HUES64 (cell line): ENCODE measurements at regions not wholly inside any gene's neighbourhood (a gene's known extent, or its start where the extent isn't known, plus 50 kb on each side); places are given as distances from the start of the nearest gene placed in this dataset.

ENCODE experiments used
- H3K27ac ChIP-seq: 2 replicates; pipeline ENCODE4 v1.7.0; 2013; ENCODE audit warnings: low read depth, low read length, inconsistent platforms
- H3K27me3 ChIP-seq: 2 replicates; pipeline ENCODE4 v1.6.1; 2013; ENCODE audit warnings: mild to moderate bottlenecking, low read length; ENCODE audit not compliant: insufficient read depth
- H3K36me3 ChIP-seq: 2 replicates; pipeline ENCODE4 v1.6.1; 2013; ENCODE audit warnings: mild to moderate bottlenecking, low read length; ENCODE audit not compliant: insufficient read depth
- H3K4me1 ChIP-seq: 2 replicates; pipeline ENCODE4 v1.6.1; 2013; ENCODE audit warnings: mild to moderate bottlenecking, low read length, moderate library complexity; ENCODE audit not compliant: insufficient read depth
- H3K4me3 ChIP-seq: 2 replicates; pipeline ENCODE4 v1.5.1; 2013; ENCODE audit warnings: mild to moderate bottlenecking, low read length, moderate library complexity
- H3K9ac ChIP-seq: 2 replicates; pipeline ENCODE4 v1.6.1; 2013; ENCODE audit warnings: mild to moderate bottlenecking, low read depth, low read length
- H3K9me3 ChIP-seq: 2 replicates; pipeline ENCODE4 v1.6.1; 2013; ENCODE audit warnings: low read depth, low read length; ENCODE audit not compliant: insufficient read depth
- WGBS: fragments of 150-250, 120-280 bp; methylation state at CpG from one replicate; pipeline ENCODE4 v1.1.7; 2013; ENCODE audit warnings: missing lambda C conversion rate; 5-methylcytosine and 5-hydroxymethylcytosine counted together

DNA sequence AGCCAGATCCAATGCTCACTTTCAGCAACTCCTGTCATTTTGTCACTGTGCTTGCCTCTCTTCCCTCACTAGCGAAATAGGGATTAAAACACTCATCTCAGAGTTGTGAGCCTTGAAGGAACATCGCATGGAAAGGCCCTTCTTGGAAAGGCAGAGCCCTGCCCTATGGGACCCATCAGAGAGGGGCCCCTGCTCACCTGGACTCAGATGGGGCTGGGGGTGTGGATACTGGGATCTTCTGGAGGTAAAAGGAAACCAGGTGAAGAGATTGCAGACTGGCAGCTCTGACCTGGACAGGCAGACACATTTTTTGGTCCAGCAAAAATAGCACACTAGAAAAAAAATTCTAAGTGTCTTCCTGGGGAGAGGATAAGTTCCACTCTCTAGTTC, 54.2 kb upstream of the EPS8L3 start:
- H3K9me3 ChIP-seq = peaks cover 6% of the 10 kb centered on the region
- H3K4me3 ChIP-seq = no peak overlapping the region
- H3K9ac ChIP-seq = no peak overlapping the region
- H3K36me3 ChIP-seq = no peaks in the 10 kb centered on the region
- H3K27me3 ChIP-seq = no peaks in the 10 kb centered on the region
- WGBS = 93% methylated on average over 2 of the region's 2 CpGs
- no peak overlapping the region for H3K27ac ChIP-seq
- H3K4me1 ChIP-seq = no peaks in the 10 kb centered on the region

DNA sequence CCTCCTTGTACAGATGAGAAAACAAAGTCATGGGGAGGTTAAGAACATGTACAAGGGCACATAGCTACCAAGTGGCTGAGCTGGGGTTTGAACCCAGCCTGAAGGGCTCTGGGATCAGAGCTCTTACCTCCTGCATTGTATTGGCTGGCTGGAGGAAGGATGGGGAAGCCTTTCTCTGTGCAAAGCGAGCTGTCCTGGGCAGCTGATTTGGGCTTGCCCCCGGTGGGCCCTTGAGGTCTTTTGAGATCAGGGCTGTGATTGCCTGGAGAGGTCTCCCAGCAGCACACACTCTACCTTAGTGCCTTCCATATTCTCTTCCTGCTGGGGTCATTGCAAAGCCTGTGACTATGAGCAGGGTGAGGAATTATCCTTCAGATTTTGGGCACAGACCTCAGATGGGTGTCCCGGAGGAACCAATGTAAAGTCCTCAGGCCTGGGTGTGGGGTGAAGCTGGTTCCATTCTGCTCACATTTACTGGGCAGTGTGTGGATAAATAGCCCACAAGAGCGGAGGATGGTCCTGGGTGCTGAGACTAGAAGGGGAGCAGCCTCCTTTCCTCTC, 53.3 kb upstream of the EPS8L3 start:
- Histone ChIP-seq H3K27ac (no peak overlapping the region), H3K9ac (no peak overlapping the region), H3K4me3 (no peak overlapping the region), H3K36me3 (no peaks in the 10 kb centered on the region), H3K27me3 (no peaks in the 10 kb centered on the region), H3K9me3 (peaks cover 6% of the 10 kb centered on the region), H3K4me1 (no peaks in the 10 kb centered on the region)
- WGBS = 85% methylated on average over 4 of the region's 4 CpGs

DNA sequence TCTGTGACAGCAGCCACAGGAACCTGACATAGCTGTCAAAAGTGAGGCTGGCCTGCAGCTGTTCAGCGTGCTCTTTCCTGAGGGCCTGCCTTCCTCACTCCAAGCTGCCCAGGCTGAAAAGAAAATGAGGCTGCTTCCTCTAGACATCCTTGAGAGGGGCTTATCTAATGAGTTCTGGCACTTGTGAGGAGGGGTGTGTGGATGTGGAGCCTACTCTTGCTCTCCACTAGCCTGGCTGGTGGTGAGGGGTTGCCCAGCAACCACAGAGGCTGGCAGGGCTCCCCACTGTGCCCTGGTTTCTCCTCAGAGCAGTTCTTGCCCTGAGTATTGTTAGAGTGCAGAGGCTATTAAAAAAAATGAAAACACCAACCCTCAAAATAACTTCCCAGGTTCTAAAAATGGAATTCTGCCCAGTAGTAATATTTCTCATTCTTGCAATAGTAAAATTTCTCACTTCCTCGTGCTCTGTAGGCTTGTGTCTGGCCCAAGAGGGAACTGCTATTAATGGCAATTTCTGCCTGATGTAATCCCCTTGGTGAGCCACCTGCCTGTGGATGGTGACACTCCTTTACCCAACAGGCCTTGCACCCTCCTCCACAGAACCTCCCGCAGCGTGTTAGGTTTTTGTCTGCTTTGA, 52.6 kb upstream of the EPS8L3 start:
- H3K27me3 ChIP-seq = no peaks in the 10 kb centered on the region
- no peaks in the 10 kb centered on the region for H3K36me3 ChIP-seq
- H3K27ac ChIP-seq = no peak overlapping the region
- H3K4me3 ChIP-seq = no peak overlapping the region
- 95% methylated on average over 4 of the region's 4 CpGs for WGBS
- no peaks in the 10 kb centered on the region for H3K4me1 ChIP-seq
- peaks cover 6% of the 10 kb centered on the region for H3K9me3 ChIP-seq
- no peak overlapping the region for H3K9ac ChIP-seq

DNA sequence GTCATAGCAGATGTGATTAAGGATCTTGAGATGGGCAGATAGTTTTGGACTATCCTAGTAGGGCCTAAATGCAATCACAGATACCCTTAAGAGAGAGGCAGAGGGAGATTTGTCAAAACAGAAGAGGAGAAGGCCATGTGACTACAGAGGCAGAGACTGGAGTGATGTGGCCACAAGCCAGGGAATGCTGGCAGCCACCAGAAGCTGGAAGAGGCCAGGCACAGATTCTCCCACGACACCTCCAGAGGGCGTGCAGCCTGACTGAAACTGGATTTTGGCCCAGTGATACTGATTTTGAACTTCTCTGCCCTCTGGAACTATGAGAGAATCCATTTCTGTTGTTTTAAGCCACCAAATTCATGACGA, 52.1 kb upstream of the EPS8L3 start:
- Histone ChIP-seq H3K4me3 (no peak overlapping the region), H3K4me1 (no peaks in the 10 kb centered on the region), H3K9me3 (peaks cover 6% of the 10 kb centered on the region), H3K9ac (no peak overlapping the region), H3K27ac (no peak overlapping the region), H3K27me3 (no peaks in the 10 kb centered on the region), H3K36me3 (no peaks in the 10 kb centered on the region)
- WGBS = 92% methylated on average over 3 of the region's 3 CpGs

DNA sequence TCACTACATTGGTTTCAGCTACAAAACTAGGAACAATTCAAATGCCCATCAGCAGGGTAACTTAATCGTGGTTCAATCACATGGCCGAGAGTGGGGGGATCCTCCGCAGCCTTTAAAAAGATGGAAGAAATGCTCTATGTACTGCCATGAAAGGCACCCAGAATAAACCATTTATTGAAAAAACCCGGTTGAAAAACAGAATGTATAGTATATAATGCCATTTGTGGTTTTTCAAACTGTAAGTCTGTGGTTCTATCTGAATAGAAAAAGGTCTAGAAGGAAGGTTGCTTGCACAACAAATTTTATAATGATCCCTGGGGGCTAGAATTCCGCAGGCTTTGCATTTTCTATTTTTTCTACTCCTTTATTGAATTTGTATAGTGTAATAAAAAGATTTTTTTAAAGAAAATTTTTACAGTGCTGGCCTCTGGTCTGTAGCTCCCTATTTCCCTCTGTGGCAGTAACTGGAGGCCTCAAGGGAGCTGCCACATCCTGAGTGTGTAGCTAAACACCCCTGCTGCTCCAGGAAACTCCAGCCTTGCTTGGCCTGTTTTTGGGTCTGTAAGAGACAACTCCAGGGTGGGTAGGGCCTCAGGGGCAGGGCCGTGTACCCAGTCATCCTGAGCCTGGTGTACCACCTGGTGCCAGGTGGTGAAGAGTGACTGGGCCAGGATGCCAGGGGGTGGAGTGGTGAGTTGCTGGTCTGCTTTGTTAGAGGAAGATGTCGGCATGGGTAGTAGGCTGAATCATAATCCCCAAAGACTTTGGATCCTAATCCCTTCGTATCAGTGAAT, 51.5 kb upstream of the EPS8L3 start:
- Histone ChIP-seq H3K27me3 (no peaks in the 10 kb centered on the region), H3K36me3 (no peaks in the 10 kb centered on the region), H3K9ac (no peak overlapping the region), H3K4me1 (no peaks in the 10 kb centered on the region), H3K4me3 (no peak overlapping the region), H3K9me3 (peaks cover 6% of the 10 kb centered on the region), H3K27ac (no peak overlapping the region)
- WGBS = 90% methylated on average over 7 of the region's 8 CpGs

DNA sequence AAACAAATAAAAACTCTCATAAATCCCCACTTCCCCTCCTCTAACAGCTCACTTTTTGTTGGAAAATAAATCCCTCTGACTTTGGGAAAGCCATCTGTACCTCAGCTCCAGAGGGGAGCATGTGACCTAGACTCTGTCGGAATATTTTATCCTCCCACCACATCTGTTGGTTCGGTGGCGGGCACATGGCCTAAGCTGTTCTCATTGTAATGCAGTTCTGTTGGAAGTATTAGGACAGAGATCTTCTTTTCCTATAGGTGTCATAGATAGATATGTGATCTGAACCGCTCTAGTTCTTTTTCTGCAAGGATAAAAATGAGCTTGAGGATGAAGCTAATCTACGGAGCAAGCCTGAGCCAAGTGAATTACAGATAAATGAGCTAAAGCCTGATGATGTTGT, 50.5 kb upstream of the EPS8L3 start:
- Histone ChIP-seq H3K4me1 (no peaks in the 10 kb centered on the region), H3K9ac (no peak overlapping the region), H3K27me3 (no peaks in the 10 kb centered on the region), H3K36me3 (no peaks in the 10 kb centered on the region), H3K27ac (no peak overlapping the region), H3K4me3 (no peak overlapping the region), H3K9me3 (peaks cover 6% of the 10 kb centered on the region)
- WGBS = 90% methylated on average over 5 of the region's 5 CpGs
